GM12878 (cell line): ENCODE measurements at regions not wholly inside any gene's neighbourhood (a gene's known extent, or its start where the extent isn't known, plus 50 kb on each side); places are given as distances from the start of the nearest gene placed in this dataset.

Source experiments
- ATAC-seq: fragments of 200-7000 bp; cut with Tn5 transposase; 3 replicates; pipeline ENCODE4 v1.9.1; 2020; ENCODE audit warnings: mild to moderate bottlenecking, moderate library complexity
- BruUV-seq: library from RNA; stranded (reverse); fragments of 400-500 nt; replicated peaks from 2 replicates; lab custom pipeline; 2021; lab: Mats Ljungman, UMichigan
- CTCF ChIA-PET: fragments of 300-600 bp; sonication (Branson Sonifier 250); formaldehyde crosslinking; extraction: SDS; loops from one replicate; lab custom pipeline; 2021; ENCODE audit warnings: inconsistent platforms; lab: Yijun Ruan, JAX
- POLR2A ChIA-PET: fragments of 350-600 bp; formaldehyde crosslinking; extraction: SDS; loops from one replicate; lab custom pipeline; 2021; ENCODE audit warnings: inconsistent platforms; lab: Charles Lee
- RAD21 ChIA-PET: fragments of 300-600 bp; sonication (Branson Sonifier 250); formaldehyde crosslinking; loops from one replicate; lab custom pipeline; 2023; ENCODE audit warnings: antibody characterized with exemption; ENCODE audit not compliant: unreplicated experiment; lab: Charles Lee
- SMC1A ChIA-PET: fragments of 300-600 bp; sonication (Branson Sonifier 250); formaldehyde crosslinking; loops from one replicate; lab custom pipeline; 2023; ENCODE audit not compliant: unreplicated experiment, uncharacterized antibody; lab: Charles Lee
- DNase-seq: peaks from one replicate; pipeline ENCODE4 v3.0.0-alpha.2; 2011; ENCODE audit warnings: low read depth, low spot score
- FAIRE-seq: peaks from 3 replicates; lab custom pipeline; 2011; peaks lifted over from hg19 to GRCh38; lab: Jason Lieb, UNC
- H2AFZ ChIP-seq: 2 replicates; pipeline ENCODE4 v1.6.0; 2011; ENCODE audit warnings: low read depth, low read length, control low read depth; ENCODE audit not compliant: control insufficient read depth
- H3K27ac ChIP-seq: 2 replicates; pipeline ENCODE4 v1.5.1; 2011; ENCODE audit warnings: control low read depth; ENCODE audit not compliant: control insufficient read depth, insufficient read depth
- H3K27me3 ChIP-seq, 2 experiments: replicated peaks in 1 of 2; 2 replicates each; pipeline versions ENCODE4 v1.6.0 to v1.6.1; 2011; ENCODE audit warnings: low read length in 1 of 2; ENCODE audit not compliant: control insufficient read depth in 2 of 2, insufficient read depth in 2 of 2
- H3K36me3 ChIP-seq, 2 experiments: 2 replicates each; pipeline ENCODE4 v1.5.1; 2011; ENCODE audit warnings: low read length in 1 of 2; ENCODE audit not compliant: control insufficient read depth in 2 of 2, insufficient read depth in 2 of 2
- H3K4me1 ChIP-seq: 2 replicates; pipeline ENCODE4 v1.6.1; 2011; ENCODE audit warnings: mild to moderate bottlenecking, low read length, moderate library complexity, mixed read lengths; ENCODE audit not compliant: control insufficient read depth, insufficient read depth
- H3K4me2 ChIP-seq: 2 replicates; pipeline ENCODE4 v1.6.0; 2011; ENCODE audit warnings: control low read depth; ENCODE audit not compliant: control insufficient read depth, insufficient read depth
- H3K4me3 ChIP-seq: fragments of 200-600 bp; sonication (generic); 2 replicates; pipeline ENCODE4 v1.5.1; 2016
- H3K79me2 ChIP-seq: 2 replicates; pipeline ENCODE4 v1.6.0; 2011; ENCODE audit warnings: low read length; ENCODE audit not compliant: control insufficient read depth, insufficient read depth
- H3K9ac ChIP-seq: 2 replicates; pipeline ENCODE4 v1.8.0; 2011; ENCODE audit warnings: low read length, control low read depth, mixed read lengths; ENCODE audit not compliant: control insufficient read depth, insufficient read depth
- H3K9me3 ChIP-seq: replicated peaks from 3 replicates; pipeline ENCODE4 v1.5.1; 2011; ENCODE audit warnings: mild to moderate bottlenecking, low read length; ENCODE audit not compliant: control insufficient read depth, insufficient read depth
- H4K20me1 ChIP-seq: 2 replicates; pipeline ENCODE4 v1.6.0; 2011; ENCODE audit not compliant: control insufficient read depth, insufficient read depth
- BHLHE40 ChIP-seq, 2 experiments: fragments of 450-650 bp in 1 of 2; IDR thresholded peaks; 2 replicates each; pipeline ENCODE4 v1.6.1; 2011 to 2017; ENCODE audit warnings: low read depth in 2 of 2, borderline replicate concordance in 1 of 2, improper control_type of control experiment in 1 of 2, low read length in 1 of 2, mild to moderate bottlenecking in 1 of 2
- CHD2 ChIP-seq: IDR thresholded peaks from 2 replicates; pipeline ENCODE4 v1.6.1; 2011; ENCODE audit warnings: low read depth, low read length, improper control_type of control experiment, borderline replicate concordance
- CREB1 ChIP-seq: IDR thresholded peaks from 2 replicates; pipeline ENCODE4 v1.6.1; 2012; ENCODE audit warnings: low read depth, mild to moderate bottlenecking, inconsistent platforms
- EP300 ChIP-seq, 2 experiments: fragments of 150-350 bp in 1 of 2; IDR thresholded peaks; 2 replicates each; pipeline ENCODE4 v1.6.1; 2011 to 2012; ENCODE audit warnings: low read depth in 2 of 2, low read length in 2 of 2, borderline replicate concordance in 1 of 2, improper control_type of control experiment in 1 of 2, inconsistent platforms in 1 of 2; ENCODE audit not compliant: control insufficient read depth in 1 of 2
- IKZF1 ChIP-seq: fragments of 450-650 bp; conservative IDR thresholded peaks from 2 replicates; pipeline ENCODE4 v1.6.1; 2017; ENCODE audit warnings: antibody characterized with exemption, mild to moderate bottlenecking
- RAD21 ChIP-seq: IDR thresholded peaks from 2 replicates; pipeline ENCODE4 v1.6.1; 2011; ENCODE audit warnings: mild to moderate bottlenecking, low read depth, low read length, moderate library complexity; ENCODE audit not compliant: insufficient read depth
- RFX5 ChIP-seq: IDR thresholded peaks from 2 replicates; pipeline ENCODE4 v1.6.1; 2011; ENCODE audit warnings: low read depth, low read length, improper control_type of control experiment
- ZNF622 ChIP-seq: fragments of 450-650 bp; IDR thresholded peaks from 2 replicates; pipeline ENCODE4 v1.6.1; 2017; ENCODE audit warnings: mild to moderate bottlenecking, inconsistent platforms
- WGBS: methylation state at CpG from one replicate; pipeline ENCODE4 v1.1.6; 2016; ENCODE audit warnings: low lambda C conversion rate; ENCODE audit not compliant: insufficient replicate concordance, insufficient coverage; ENCODE audit errors: missing lambda C conversion rate; 5-methylcytosine and 5-hydroxymethylcytosine counted together
- in situ Hi-C: fragments of 300-500 bp; cut with MboI; formaldehyde crosslinking; loops from 9 replicates; pipeline ENCODE4 v1.14.3; 2018; ENCODE audit warnings: mixed read lengths
- intact Hi-C: fragments of 100-400 bp; cut with micrococcal nuclease; formaldehyde crosslinking; loops from one replicate; pipeline ENCODE4 v1.14.2; 2022; ENCODE audit not compliant: unreplicated experiment
- TF ChIP-seq, protein P1 (sequence below): IDR thresholded peaks from 2 replicates; pipeline ENCODE4 v1.6.1; 2012; ENCODE audit warnings: low read length, inconsistent platforms
- TF ChIP-seq, protein P2 (sequence below): fragments of 450-650 bp; IDR thresholded peaks from 2 replicates; pipeline ENCODE4 v1.6.1; 2014; ENCODE audit warnings: mild to moderate bottlenecking
- TF ChIP-seq, protein P3 (sequence below): fragments of 450-650 bp; formaldehyde crosslinking; IDR thresholded peaks from 2 replicates; pipeline ENCODE4 v1.5.0; 2022; ENCODE audit warnings: mild to moderate bottlenecking, missing genetic modification characterization

DNA sequence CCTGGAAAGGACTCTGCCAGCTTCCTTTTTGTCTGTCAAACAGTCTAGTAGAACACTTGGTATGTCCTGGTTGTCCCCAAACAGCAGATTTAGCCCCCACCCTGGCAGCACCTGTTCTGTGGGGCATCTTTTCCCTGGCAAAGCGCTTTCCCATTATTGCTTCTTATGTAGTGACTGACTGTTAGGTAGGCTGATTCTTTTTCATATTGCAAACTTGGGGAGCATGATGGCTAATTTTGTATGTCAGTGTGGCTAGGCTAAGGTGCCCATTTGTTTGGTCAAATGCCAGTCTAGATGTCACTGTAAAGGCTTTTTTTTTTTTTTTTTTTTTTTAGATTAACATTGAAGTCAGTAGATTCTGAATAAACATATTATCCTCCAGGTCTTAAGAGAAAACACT, 140.2 kb downstream of the MYCN start:
- no peak for ATAC-seq
- H4K20me1 ChIP-seq: no peaks in the 10 kb centered on the region
- H3K36me3 ChIP-seq: no peaks in the 10 kb centered on the region
- ChIA-PET SMC1A (no interaction called here), CTCF (no interaction called here), POLR2A (no interaction called here)
- no peaks in the 10 kb centered on the region for H3K79me2 ChIP-seq
- no peaks in the 10 kb centered on the region; a peak in 2 of 4 replicates for H3K27me3 ChIP-seq
- no peak for FAIRE-seq
- no peaks in the 10 kb centered on the region for H3K9me3 ChIP-seq
- in situ Hi-C loops (no loop called here), intact Hi-C loops (no loop called here)
- H2AFZ ChIP-seq: no peak overlapping the region
- no peaks in the 10 kb centered on the region for H3K4me1 ChIP-seq
- no peak overlapping the region for H3K9ac ChIP-seq
- no peak overlapping the region for H3K27ac ChIP-seq
- DNase-seq: no peak
- no peak for TF ChIP-seq CREB1
- TF ChIP-seq RFX5: no peak
- no peak for TF ChIP-seq RAD21
- no peak for TF ChIP-seq IKZF1
- TF ChIP-seq, all 136 proteins: peak for 0
- Histone ChIP-seq H3K4me3 (no peak overlapping the region), H3K4me2 (no peak overlapping the region)
- RAD21 ChIA-PET: no interaction called here
- BruUV-seq: no TSS peak
- WGBS: 21% methylated on average over 1 of the region's 1 CpG

DNA sequence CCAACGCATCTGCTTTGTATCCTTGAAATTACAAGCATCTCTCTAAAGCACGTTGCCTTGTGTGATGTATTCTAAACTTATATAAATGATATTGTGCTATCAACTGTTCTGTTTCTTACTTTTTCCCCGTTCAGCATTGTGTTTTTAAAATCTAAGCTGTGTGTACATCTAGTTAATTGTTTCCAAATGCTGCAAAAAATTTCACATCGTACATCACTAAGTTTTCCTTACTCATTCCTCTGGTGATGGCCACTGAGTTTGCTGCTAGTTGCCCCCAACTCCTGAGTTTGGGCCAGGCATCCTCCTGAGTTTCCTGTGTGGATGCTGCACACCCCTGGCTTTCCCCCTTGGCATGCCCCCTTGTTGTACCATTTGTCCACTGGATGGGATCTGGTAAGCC, 139.7 kb downstream of the MYCN start:
- Histone ChIP-seq H3K4me3 (no peak overlapping the region), H2AFZ (no peak overlapping the region), H4K20me1 (no peaks in the 10 kb centered on the region), H3K36me3 (no peaks in the 10 kb centered on the region), H3K79me2 (no peaks in the 10 kb centered on the region), H3K9ac (no peak overlapping the region), H3K9me3 (no peaks in the 10 kb centered on the region), H3K4me1 (no peaks in the 10 kb centered on the region), H3K4me2 (no peak overlapping the region), H3K27ac (no peak overlapping the region), H3K27me3 (no peaks in the 10 kb centered on the region; a peak in 2 of 4 replicates)
- ATAC-seq (no peak), FAIRE-seq (no peak), DNase-seq (no peak)
- in situ Hi-C loops: no loop called here
- ChIA-PET CTCF (no interaction called here), POLR2A (no interaction called here), SMC1A (no interaction called here), RAD21 (no interaction called here)
- 39% methylated on average over 4 of the region's 4 CpGs for WGBS
- BruUV-seq: no TSS peak
- intact Hi-C loops: no loop called here
- TF ChIP-seq ZNF622 (no peak), BHLHE40 (IDR thresholded peaks at IDR 0.05; ENCODE audit: borderline replicate concordance in 1 of 2, low read depth in 2 of 2, low read length in 1 of 2) (no peak), EP300 (IDR thresholded peaks at IDR 0.05; ENCODE audit: borderline replicate concordance in 1 of 2, control insufficient read depth in 1 of 2, low read depth in 2 of 2, low read length in 2 of 2) (no peak), CHD2 (no peak)
- TF ChIP-seq, protein P1, sequence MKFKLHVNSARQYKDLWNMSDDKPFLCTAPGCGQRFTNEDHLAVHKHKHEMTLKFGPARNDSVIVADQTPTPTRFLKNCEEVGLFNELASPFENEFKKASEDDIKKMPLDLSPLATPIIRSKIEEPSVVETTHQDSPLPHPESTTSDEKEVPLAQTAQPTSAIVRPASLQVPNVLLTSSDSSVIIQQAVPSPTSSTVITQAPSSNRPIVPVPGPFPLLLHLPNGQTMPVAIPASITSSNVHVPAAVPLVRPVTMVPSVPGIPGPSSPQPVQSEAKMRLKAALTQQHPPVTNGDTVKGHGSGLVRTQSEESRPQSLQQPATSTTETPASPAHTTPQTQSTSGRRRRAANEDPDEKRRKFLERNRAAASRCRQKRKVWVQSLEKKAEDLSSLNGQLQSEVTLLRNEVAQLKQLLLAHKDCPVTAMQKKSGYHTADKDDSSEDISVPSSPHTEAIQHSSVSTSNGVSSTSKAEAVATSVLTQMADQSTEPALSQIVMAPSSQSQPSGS: no peak
- TF ChIP-seq, protein P2, sequence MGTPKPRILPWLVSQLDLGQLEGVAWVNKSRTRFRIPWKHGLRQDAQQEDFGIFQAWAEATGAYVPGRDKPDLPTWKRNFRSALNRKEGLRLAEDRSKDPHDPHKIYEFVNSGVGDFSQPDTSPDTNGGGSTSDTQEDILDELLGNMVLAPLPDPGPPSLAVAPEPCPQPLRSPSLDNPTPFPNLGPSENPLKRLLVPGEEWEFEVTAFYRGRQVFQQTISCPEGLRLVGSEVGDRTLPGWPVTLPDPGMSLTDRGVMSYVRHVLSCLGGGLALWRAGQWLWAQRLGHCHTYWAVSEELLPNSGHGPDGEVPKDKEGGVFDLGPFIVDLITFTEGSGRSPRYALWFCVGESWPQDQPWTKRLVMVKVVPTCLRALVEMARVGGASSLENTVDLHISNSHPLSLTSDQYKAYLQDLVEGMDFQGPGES: no peak
- TF ChIP-seq, protein P3, sequence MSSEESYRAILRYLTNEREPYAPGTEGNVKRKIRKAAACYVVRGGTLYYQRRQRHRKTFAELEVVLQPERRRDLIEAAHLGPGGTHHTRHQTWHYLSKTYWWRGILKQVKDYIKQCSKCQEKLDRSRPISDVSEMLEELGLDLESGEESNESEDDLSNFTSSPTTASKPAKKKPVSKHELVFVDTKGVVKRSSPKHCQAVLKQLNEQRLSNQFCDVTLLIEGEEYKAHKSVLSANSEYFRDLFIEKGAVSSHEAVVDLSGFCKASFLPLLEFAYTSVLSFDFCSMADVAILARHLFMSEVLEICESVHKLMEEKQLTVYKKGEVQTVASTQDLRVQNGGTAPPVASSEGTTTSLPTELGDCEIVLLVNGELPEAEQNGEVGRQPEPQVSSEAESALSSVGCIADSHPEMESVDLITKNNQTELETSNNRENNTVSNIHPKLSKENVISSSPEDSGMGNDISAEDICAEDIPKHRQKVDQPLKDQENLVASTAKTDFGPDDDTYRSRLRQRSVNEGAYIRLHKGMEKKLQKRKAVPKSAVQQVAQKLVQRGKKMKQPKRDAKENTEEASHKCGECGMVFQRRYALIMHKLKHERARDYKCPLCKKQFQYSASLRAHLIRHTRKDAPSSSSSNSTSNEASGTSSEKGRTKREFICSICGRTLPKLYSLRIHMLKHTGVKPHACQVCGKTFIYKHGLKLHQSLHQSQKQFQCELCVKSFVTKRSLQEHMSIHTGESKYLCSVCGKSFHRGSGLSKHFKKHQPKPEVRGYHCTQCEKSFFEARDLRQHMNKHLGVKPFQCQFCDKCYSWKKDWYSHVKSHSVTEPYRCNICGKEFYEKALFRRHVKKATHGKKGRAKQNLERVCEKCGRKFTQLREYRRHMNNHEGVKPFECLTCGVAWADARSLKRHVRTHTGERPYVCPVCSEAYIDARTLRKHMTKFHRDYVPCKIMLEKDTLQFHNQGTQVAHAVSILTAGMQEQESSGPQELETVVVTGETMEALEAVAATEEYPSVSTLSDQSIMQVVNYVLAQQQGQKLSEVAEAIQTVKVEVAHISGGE (CRISPR knock-in tag): no peak
